ENCODE measurements at regions not wholly inside any gene's neighbourhood (a gene's known extent, or its start where the extent isn't known, plus 50 kb on each side); places are given as distances from the start of the nearest gene placed in this dataset.

DNA sequence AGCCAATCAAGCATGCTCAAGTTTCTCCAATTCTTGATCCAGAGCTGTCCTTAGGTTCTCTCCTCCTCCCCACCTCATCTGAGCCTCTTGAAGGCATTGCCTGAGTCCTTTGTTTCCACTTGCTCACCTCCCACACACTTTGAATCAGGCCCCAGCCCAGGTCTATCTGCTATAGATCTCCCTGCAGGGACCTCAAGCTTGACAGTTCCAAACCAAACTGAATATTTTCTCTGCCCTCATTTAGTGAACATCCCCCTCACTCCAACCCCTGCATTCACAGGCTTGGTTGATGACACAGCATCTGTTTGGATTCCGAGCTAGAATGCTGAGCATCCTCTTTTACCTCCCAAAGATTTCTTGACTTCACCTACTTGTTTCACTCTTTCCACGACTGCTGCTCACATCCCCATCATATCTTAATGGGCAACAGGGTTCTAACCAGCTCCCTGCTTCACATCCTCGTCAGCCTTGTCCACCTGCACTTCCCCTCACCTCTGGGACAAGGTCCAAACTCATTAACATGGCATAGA lies 474.5 kb downstream of the ZSWIM6 start:
- TF ChIP-seq, protein P1, sequence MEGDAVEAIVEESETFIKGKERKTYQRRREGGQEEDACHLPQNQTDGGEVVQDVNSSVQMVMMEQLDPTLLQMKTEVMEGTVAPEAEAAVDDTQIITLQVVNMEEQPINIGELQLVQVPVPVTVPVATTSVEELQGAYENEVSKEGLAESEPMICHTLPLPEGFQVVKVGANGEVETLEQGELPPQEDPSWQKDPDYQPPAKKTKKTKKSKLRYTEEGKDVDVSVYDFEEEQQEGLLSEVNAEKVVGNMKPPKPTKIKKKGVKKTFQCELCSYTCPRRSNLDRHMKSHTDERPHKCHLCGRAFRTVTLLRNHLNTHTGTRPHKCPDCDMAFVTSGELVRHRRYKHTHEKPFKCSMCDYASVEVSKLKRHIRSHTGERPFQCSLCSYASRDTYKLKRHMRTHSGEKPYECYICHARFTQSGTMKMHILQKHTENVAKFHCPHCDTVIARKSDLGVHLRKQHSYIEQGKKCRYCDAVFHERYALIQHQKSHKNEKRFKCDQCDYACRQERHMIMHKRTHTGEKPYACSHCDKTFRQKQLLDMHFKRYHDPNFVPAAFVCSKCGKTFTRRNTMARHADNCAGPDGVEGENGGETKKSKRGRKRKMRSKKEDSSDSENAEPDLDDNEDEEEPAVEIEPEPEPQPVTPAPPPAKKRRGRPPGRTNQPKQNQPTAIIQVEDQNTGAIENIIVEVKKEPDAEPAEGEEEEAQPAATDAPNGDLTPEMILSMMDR (conservative IDR thresholded peaks at IDR 0.05) = no peak
- no peak for TF ChIP-seq EZH2 (IDR thresholded peaks at IDR 0.05; ENCODE audit: low read depth)
